IMR-90 (cell line): ENCODE measurements at regions not wholly inside any gene's neighbourhood (a gene's known extent, or its start where the extent isn't known, plus 50 kb on each side); places are given as distances from the start of the nearest gene placed in this dataset.

Experiments used
- BHLHE40 ChIP-seq: fragments of 150-350 bp; IDR thresholded peaks from 2 replicates; pipeline ENCODE4 v1.6.1; 2016; ENCODE audit warnings: mild to moderate bottlenecking, low read depth, low read length
- CEBPB ChIP-seq: IDR thresholded peaks from 2 replicates; pipeline ENCODE4 v1.6.1; 2012; ENCODE audit warnings: low read depth, low read length, improper control_type of control experiment
- CHD1 ChIP-seq: IDR thresholded peaks from 2 replicates; pipeline ENCODE4 v1.6.1; 2012; ENCODE audit warnings: low read depth, low read length, improper control_type of control experiment
- FOS ChIP-seq: fragments of 150-350 bp; IDR thresholded peaks from 2 replicates; pipeline ENCODE4 v1.6.1; 2016; ENCODE audit warnings: low read depth, low read length
- MAZ ChIP-seq: IDR thresholded peaks from 2 replicates; pipeline ENCODE4 v1.6.1; 2012; ENCODE audit warnings: low read depth, mild to moderate bottlenecking, low read length, improper control_type of control experiment, moderate library complexity, borderline replicate concordance
- MXI1 ChIP-seq: IDR thresholded peaks from 2 replicates; pipeline ENCODE4 v1.6.1; 2012; ENCODE audit warnings: low read depth, mild to moderate bottlenecking, low read length, moderate library complexity, borderline replicate concordance
- POLR2A ChIP-seq: IDR thresholded peaks from 2 replicates; pipeline ENCODE4 v1.6.1; 2012; ENCODE audit warnings: mild to moderate bottlenecking, low read depth, low read length
- RAD21 ChIP-seq: IDR thresholded peaks from 2 replicates; pipeline ENCODE4 v1.6.1; 2012; ENCODE audit warnings: low read length, improper control_type of control experiment
- RCOR1 ChIP-seq: IDR thresholded peaks from 2 replicates; pipeline ENCODE4 v1.6.1; 2012; ENCODE audit warnings: mild to moderate bottlenecking, low read length, improper control_type of control experiment; ENCODE audit not compliant: insufficient replicate concordance
- RFX5 ChIP-seq: IDR thresholded peaks from 2 replicates; pipeline ENCODE4 v1.8.0; 2012; ENCODE audit warnings: low read depth, mild to moderate bottlenecking, low read length, moderate library complexity
- SMC3 ChIP-seq: fragments of 150-350 bp; IDR thresholded peaks from 2 replicates; pipeline ENCODE4 v1.6.1; 2016; ENCODE audit warnings: low read depth, mild to moderate bottlenecking, antibody characterized with exemption, low read length, moderate library complexity
- TF ChIP-seq, protein P1 (sequence below): conservative IDR thresholded peaks from 2 replicates; pipeline ENCODE4 v1.5.1; 2012; ENCODE audit warnings: mild to moderate bottlenecking, low read depth, low read length, improper control_type of control experiment
- TF ChIP-seq, protein P2 (sequence below): fragments of 150-350 bp; IDR thresholded peaks from 2 replicates; pipeline ENCODE4 v1.6.1; 2017; ENCODE audit warnings: mild to moderate bottlenecking, antibody characterized with exemption, low read length, low read depth
- TF ChIP-seq, protein P3 (sequence below): fragments of 150-350 bp; IDR thresholded peaks from 2 replicates; pipeline ENCODE4 v1.6.1; 2016; ENCODE audit warnings: low read depth, mild to moderate bottlenecking, low read length, moderate library complexity, borderline replicate concordance

DNA sequence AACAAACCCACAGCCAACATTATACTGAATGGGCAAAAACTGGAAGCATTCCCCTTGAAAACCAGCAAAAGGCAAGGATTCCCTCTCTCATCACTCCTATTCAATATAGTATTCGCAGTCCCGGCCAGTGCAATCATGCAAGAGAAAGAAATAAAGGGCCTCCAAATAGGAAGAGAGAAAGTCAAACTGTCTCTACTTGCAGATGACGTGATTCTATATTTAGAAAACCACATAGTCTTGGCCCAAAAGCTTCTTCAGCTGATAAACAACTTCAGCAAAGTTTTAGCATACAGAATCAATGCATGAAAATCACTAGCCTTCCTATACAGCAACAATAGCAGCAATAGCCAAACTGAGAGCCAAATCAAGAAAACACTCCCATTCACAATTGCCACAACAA is 333.7 kb upstream of the EDIL3 start:
- TF ChIP-seq, protein P1, sequence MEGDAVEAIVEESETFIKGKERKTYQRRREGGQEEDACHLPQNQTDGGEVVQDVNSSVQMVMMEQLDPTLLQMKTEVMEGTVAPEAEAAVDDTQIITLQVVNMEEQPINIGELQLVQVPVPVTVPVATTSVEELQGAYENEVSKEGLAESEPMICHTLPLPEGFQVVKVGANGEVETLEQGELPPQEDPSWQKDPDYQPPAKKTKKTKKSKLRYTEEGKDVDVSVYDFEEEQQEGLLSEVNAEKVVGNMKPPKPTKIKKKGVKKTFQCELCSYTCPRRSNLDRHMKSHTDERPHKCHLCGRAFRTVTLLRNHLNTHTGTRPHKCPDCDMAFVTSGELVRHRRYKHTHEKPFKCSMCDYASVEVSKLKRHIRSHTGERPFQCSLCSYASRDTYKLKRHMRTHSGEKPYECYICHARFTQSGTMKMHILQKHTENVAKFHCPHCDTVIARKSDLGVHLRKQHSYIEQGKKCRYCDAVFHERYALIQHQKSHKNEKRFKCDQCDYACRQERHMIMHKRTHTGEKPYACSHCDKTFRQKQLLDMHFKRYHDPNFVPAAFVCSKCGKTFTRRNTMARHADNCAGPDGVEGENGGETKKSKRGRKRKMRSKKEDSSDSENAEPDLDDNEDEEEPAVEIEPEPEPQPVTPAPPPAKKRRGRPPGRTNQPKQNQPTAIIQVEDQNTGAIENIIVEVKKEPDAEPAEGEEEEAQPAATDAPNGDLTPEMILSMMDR, result no peak
- TF ChIP-seq, protein P2, sequence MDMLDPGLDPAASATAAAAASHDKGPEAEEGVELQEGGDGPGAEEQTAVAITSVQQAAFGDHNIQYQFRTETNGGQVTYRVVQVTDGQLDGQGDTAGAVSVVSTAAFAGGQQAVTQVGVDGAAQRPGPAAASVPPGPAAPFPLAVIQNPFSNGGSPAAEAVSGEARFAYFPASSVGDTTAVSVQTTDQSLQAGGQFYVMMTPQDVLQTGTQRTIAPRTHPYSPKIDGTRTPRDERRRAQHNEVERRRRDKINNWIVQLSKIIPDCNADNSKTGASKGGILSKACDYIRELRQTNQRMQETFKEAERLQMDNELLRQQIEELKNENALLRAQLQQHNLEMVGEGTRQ, result no peak
- no peak for TF ChIP-seq FOS
- TF ChIP-seq POLR2A, result no peak
- TF ChIP-seq RFX5, result no peak
- TF ChIP-seq SMC3, result no peak
- TF ChIP-seq RCOR1, result no peak
- TF ChIP-seq RAD21, result no peak
- TF ChIP-seq, protein P3, sequence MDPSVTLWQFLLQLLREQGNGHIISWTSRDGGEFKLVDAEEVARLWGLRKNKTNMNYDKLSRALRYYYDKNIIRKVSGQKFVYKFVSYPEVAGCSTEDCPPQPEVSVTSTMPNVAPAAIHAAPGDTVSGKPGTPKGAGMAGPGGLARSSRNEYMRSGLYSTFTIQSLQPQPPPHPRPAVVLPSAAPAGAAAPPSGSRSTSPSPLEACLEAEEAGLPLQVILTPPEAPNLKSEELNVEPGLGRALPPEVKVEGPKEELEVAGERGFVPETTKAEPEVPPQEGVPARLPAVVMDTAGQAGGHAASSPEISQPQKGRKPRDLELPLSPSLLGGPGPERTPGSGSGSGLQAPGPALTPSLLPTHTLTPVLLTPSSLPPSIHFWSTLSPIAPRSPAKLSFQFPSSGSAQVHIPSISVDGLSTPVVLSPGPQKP, result no peak
- TF ChIP-seq CEBPB, result no peak
- no peak for TF ChIP-seq MXI1
- no peak for TF ChIP-seq MAZ
- no peak for TF ChIP-seq CHD1
- no peak for TF ChIP-seq BHLHE40
